A673 (cell line): ENCODE measurements at regions not wholly inside any gene's neighbourhood (a gene's known extent, or its start where the extent isn't known, plus 50 kb on each side); places are given as distances from the start of the nearest gene placed in this dataset.

ENCODE experiments used
- BruUV-seq: library from RNA; stranded (reverse); fragments of 400-500 nt; replicated peaks from 2 replicates; lab custom pipeline; 2021; lab: Mats Ljungman, UMichigan
- CTCF ChIA-PET: fragments of 300-600 bp; sonication (Branson Sonifier 250); formaldehyde crosslinking; loops from one replicate; lab custom pipeline; 2022; ENCODE audit warnings: antibody characterized with exemption; lab: Charles Lee
- POLR2A ChIA-PET: fragments of 300-600 bp; sonication (Branson Sonifier 250); formaldehyde crosslinking; loops from one replicate; lab custom pipeline; 2022; ENCODE audit warnings: antibody characterized with exemption; ENCODE audit not compliant: low non-redundant PET; lab: Charles Lee
- DNase-seq: peaks from one replicate; pipeline ENCODE4 v3.0.0-alpha.2; 2015; ENCODE audit warnings: low spot score
- H3K27ac ChIP-seq: fragments of 200-600 bp; sonication (generic); 2 replicates; pipeline ENCODE4 v1.5.1; 2016; ENCODE audit warnings: mixed run types, low read depth, mild to moderate bottlenecking, mixed read lengths, antibody characterized with exemption, low read length; ENCODE audit not compliant: poor library complexity, severe bottlenecking
- H3K27me3 ChIP-seq: fragments of 200-600 bp; sonication (generic); replicated peaks from 2 replicates; pipeline ENCODE4 v1.6.1; 2017; ENCODE audit warnings: mixed run types, low read depth, mild to moderate bottlenecking, mixed read lengths, antibody characterized with exemption, low read length; ENCODE audit not compliant: insufficient read depth, poor library complexity
- H3K36me3 ChIP-seq: fragments of 200-600 bp; sonication (generic); 2 replicates; pipeline ENCODE4 v1.6.1; 2016; ENCODE audit warnings: mixed run types, mild to moderate bottlenecking, mixed read lengths, antibody characterized with exemption, low read length; ENCODE audit not compliant: insufficient read depth, poor library complexity, severe bottlenecking
- H3K4me1 ChIP-seq: fragments of 200-600 bp; sonication (generic); 2 replicates; pipeline ENCODE4 v1.6.1; 2017; ENCODE audit warnings: mixed run types, mild to moderate bottlenecking, mixed read lengths, antibody characterized with exemption, low read length; ENCODE audit not compliant: insufficient read depth, poor library complexity, severe bottlenecking
- H3K4me3 ChIP-seq: fragments of 200-600 bp; sonication (generic); 2 replicates; pipeline ENCODE4 v1.5.1; 2016; ENCODE audit warnings: low read depth, mixed run types, mild to moderate bottlenecking, mixed read lengths, low read length; ENCODE audit not compliant: poor library complexity, severe bottlenecking
- H3K9me3 ChIP-seq: fragments of 200-600 bp; sonication (generic); 2 replicates; pipeline ENCODE4 v1.6.1; 2016; ENCODE audit warnings: mixed run types, low read depth, mild to moderate bottlenecking, mixed read lengths, antibody characterized with exemption, low read length; ENCODE audit not compliant: poor library complexity, severe bottlenecking
- EZH2 ChIP-seq: fragments of 200-600 bp; sonication (generic); IDR thresholded peaks from 2 replicates; pipeline ENCODE4 v1.6.1; 2017; ENCODE audit warnings: borderline replicate concordance, low read depth, mild to moderate bottlenecking, mixed read lengths, antibody characterized with exemption, low read length; ENCODE audit not compliant: poor library complexity, severe bottlenecking
- intact Hi-C: fragments of 100-400 bp; cut with micrococcal nuclease; formaldehyde crosslinking; loops from one replicate; pipeline ENCODE4 v1.10.0; 2022; ENCODE audit not compliant: unreplicated experiment
- TF ChIP-seq, protein P1 (sequence below): fragments of 300-800, 200-600 bp; sonication (generic); conservative IDR thresholded peaks from 2 replicates; pipeline ENCODE4 v1.5.1; 2017; ENCODE audit warnings: low read depth, mild to moderate bottlenecking, antibody characterized with exemption, low read length, moderate library complexity, mixed read lengths

DNA sequence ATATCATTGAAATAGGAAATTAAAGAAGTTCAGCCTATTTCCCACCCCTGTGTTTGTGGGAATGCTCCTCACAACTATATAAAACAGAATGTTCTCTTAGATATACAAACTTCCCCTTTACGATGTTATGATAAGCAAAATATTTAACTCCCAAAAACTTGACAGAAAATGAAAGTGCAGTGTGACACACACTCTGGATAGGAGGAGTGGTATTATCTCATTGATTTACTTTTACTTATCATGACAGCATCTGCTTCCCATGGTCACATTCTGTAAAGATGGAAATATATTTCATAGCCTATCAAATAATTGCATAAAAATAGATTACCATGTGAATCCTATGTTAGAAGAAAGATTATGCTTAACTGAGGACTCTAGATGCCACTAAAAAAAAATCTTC, 96.6 kb upstream of the STK17B start:
- intact Hi-C loops = no loop called here
- H3K27ac ChIP-seq = no peak overlapping the region
- H3K9me3 ChIP-seq = no peaks in the 10 kb centered on the region
- no peaks in the 10 kb centered on the region for H3K36me3 ChIP-seq
- CTCF ChIA-PET = no interaction called here
- no TSS peak for BruUV-seq
- H3K4me1 ChIP-seq = peaks cover 13% of the 10 kb centered on the region
- no peak for TF ChIP-seq EZH2
- TF ChIP-seq, protein P1, sequence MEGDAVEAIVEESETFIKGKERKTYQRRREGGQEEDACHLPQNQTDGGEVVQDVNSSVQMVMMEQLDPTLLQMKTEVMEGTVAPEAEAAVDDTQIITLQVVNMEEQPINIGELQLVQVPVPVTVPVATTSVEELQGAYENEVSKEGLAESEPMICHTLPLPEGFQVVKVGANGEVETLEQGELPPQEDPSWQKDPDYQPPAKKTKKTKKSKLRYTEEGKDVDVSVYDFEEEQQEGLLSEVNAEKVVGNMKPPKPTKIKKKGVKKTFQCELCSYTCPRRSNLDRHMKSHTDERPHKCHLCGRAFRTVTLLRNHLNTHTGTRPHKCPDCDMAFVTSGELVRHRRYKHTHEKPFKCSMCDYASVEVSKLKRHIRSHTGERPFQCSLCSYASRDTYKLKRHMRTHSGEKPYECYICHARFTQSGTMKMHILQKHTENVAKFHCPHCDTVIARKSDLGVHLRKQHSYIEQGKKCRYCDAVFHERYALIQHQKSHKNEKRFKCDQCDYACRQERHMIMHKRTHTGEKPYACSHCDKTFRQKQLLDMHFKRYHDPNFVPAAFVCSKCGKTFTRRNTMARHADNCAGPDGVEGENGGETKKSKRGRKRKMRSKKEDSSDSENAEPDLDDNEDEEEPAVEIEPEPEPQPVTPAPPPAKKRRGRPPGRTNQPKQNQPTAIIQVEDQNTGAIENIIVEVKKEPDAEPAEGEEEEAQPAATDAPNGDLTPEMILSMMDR = no peak
- no peaks in the 10 kb centered on the region for H3K27me3 ChIP-seq
- POLR2A ChIA-PET = no interaction called here
- H3K4me3 ChIP-seq = no peak overlapping the region
- no peak for DNase-seq

DNA sequence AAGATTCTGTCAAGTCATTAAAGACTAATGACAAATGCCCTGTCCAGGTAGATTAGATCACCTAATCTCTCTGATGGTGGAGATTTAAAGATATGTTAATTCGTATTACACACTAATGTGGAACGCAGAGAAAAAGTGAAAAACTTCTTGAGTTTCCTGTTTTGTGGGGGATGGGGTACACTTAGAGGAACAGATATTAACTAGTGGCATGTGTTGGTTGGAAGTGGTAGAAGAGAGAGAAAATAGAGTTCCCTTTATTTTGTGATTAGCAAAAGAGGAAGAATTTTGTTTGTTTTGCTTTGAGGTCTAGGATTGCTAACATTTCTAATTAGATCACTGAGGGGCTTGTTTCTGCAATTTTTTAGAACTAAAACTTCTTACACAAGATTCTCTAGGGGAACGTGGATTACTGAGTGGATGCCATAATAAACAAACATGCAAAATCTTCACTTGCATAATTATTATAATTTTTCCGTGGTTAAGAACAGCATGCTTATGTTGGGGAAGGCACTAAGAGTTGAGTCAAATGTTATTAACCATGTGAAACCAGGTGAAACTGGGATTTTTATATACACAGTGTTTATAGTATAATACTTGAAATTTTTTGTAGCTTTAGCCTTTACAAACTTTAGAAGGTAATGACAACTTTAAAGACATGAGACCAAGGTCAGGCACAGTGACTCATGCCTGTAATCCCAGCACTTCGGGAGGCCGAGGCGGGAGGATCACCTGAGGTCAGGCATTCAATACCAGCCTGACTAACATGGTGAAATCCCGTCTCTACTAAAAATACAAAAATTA, 97.4 kb upstream of the STK17B start:
- POLR2A ChIA-PET = no interaction called here
- Histone ChIP-seq H3K4me3 (no peak overlapping the region), H3K4me1 (peaks cover 13% of the 10 kb centered on the region), H3K27ac (no peak overlapping the region), H3K9me3 (no peaks in the 10 kb centered on the region), H3K36me3 (no peaks in the 10 kb centered on the region), H3K27me3 (no peaks in the 10 kb centered on the region)
- TF ChIP-seq, protein P1 = no peak
- TF ChIP-seq EZH2 = no peak
- no peak for DNase-seq
- BruUV-seq = no TSS peak
- intact Hi-C loops = no loop called here
- CTCF ChIA-PET = no interaction called here

- H3K36me3 ChIP-seq = no peaks in the 10 kb centered on the region
- TF ChIP-seq EZH2 = no peak
- TF ChIP-seq, protein P1 = no peak
- CTCF ChIA-PET = interaction anchor here (0.7 kb wide), 1 partner anchor 194 kb away, joined by 3 read pairs; no protein-coding TSS in a partner anchor
- POLR2A ChIA-PET = no interaction called here
- no peaks in the 10 kb centered on the region for H3K27me3 ChIP-seq
- no peak for DNase-seq
- no peak overlapping the region for H3K27ac ChIP-seq
- no TSS peak for BruUV-seq
- no peaks in the 10 kb centered on the region for H3K9me3 ChIP-seq
- no peak overlapping the region for H3K4me3 ChIP-seq
- intact Hi-C loops = no loop called here
- H3K4me1 ChIP-seq = peaks cover 26% of the 10 kb centered on the region
Observed at GRCh38 chr2:196271795-196272194, 100.4 kb upstream of the STK17B start.
